Lower leg skin (tissue), 3 donors: ENCODE measurements at regions not wholly inside any gene's neighbourhood (a gene's known extent, or its start where the extent isn't known, plus 50 kb on each side); places are given as distances from the start of the nearest gene placed in this dataset.

ENCODE experiments used
- POLR2A ChIP-seq, 2 donors: fragments of 450-650 bp; IDR thresholded peaks; one replicate each; pipeline ENCODE4 v1.6.1; 2016 to 2017; ENCODE audit warnings: antibody characterized with exemption in 2 of 2, mild to moderate bottlenecking in 1 of 2, moderate library complexity in 1 of 2
- TF ChIP-seq, protein P1 (sequence below), 3 donors: fragments of 450-650 bp; IDR thresholded peaks; one replicate each; pipeline ENCODE4 v1.5.1; 2016; ENCODE audit warnings: antibody characterized with exemption in 3 of 3, mild to moderate bottlenecking in 3 of 3, moderate library complexity in 2 of 3

DNA sequence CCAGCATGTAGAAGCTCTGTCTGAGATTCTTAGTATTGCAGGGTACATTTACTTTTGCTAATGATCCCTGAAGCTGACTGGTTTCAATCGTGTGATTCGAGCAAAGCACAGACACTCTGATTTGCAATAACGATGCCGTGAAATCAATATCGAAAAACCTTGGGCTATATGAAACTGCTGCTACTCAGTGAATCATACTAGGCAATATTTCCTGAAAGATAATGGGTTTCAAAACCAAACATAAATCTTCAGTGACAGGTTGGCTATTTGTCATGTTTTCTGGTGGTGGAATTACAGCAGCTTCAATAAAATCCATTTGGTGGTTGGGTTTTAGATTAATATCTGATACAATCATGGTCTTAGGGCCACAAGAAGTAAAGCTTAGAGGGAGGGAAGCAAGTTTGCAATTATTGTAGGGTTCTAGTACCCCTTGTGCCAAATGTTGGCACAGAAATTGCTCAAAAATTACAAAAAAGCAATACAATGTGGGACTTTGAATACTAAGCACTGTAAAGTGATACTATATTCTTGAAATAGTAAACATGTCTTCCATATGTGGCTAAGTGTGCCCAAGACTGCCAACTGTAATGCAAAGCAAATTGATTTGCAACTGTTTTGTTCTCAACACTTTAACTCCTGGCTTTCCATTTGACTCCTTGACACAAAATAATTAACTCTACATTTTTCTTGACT is 112.4 kb upstream of the JAZF1 start:
- TF ChIP-seq, protein P1, sequence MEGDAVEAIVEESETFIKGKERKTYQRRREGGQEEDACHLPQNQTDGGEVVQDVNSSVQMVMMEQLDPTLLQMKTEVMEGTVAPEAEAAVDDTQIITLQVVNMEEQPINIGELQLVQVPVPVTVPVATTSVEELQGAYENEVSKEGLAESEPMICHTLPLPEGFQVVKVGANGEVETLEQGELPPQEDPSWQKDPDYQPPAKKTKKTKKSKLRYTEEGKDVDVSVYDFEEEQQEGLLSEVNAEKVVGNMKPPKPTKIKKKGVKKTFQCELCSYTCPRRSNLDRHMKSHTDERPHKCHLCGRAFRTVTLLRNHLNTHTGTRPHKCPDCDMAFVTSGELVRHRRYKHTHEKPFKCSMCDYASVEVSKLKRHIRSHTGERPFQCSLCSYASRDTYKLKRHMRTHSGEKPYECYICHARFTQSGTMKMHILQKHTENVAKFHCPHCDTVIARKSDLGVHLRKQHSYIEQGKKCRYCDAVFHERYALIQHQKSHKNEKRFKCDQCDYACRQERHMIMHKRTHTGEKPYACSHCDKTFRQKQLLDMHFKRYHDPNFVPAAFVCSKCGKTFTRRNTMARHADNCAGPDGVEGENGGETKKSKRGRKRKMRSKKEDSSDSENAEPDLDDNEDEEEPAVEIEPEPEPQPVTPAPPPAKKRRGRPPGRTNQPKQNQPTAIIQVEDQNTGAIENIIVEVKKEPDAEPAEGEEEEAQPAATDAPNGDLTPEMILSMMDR (IDR thresholded peaks at IDR 0.05): no peak
- no peak for TF ChIP-seq POLR2A (IDR thresholded peaks at IDR 0.05)
